ENCODE measurements at regions not wholly inside any gene's neighbourhood (a gene's known extent, or its start where the extent isn't known, plus 50 kb on each side); places are given as distances from the start of the nearest gene placed in this dataset.

GRCh38 chr9:104276709-104277245, 182.7 kb downstream of the SMC2 start:
- Histone ChIP-seq H3F3A (ENCODE audit: insufficient read depth) (no peaks in the 10 kb centered on the region), H3K9me2 (replicated peaks; ENCODE audit: insufficient read depth, low read length) (no peaks in the 10 kb centered on the region), H3K79me2 (ENCODE audit: insufficient read depth, low read length) (no peaks in the 10 kb centered on the region), H3K4me3 (ENCODE audit: insufficient read depth, low read length, poor library complexity, severe bottlenecking) (no peak overlapping the region), H3K9ac (ENCODE audit: low read length) (no peak overlapping the region), H3K27ac (ENCODE audit: low read depth, low read length) (no peak overlapping the region), H3K36me3 (ENCODE audit: low read length) (no peaks in the 10 kb centered on the region), H3K27me3 (ENCODE audit: low read length) (no peaks in the 10 kb centered on the region), H4K20me1 (ENCODE audit: low read depth, low read length) (no peaks in the 10 kb centered on the region), H3K9me3 (ENCODE audit: insufficient read depth, low read length) (no peaks in the 10 kb centered on the region), H2AFZ (ENCODE audit: low read depth, low read length, severe bottlenecking) (no peak overlapping the region), H3K4me2 (ENCODE audit: low read depth, low read length, poor library complexity, severe bottlenecking) (no peak overlapping the region)
- TF ChIP-seq CTCF (IDR thresholded peaks at IDR 0.05; ENCODE audit: insufficient read depth, low read length, poor library complexity, severe bottlenecking), result no peak
- TF ChIP-seq EZH2phosphoT487 (conservative IDR thresholded peaks at IDR 0.05; ENCODE audit: low read length), result no peak

GRCh38 chr9:104278929-104279496, 184.9 kb downstream of the SMC2 start:
- H3K36me3 ChIP-seq (ENCODE audit: low read length), result no peaks in the 10 kb centered on the region
- no peaks in the 10 kb centered on the region for H3F3A ChIP-seq (ENCODE audit: insufficient read depth)
- no peak overlapping the region for H2AFZ ChIP-seq (ENCODE audit: low read depth, low read length, severe bottlenecking)
- H3K4me3 ChIP-seq (ENCODE audit: insufficient read depth, low read length, poor library complexity, severe bottlenecking), result no peak overlapping the region
- H3K27me3 ChIP-seq (ENCODE audit: low read length), result no peaks in the 10 kb centered on the region
- H3K9ac ChIP-seq (ENCODE audit: low read length), result no peak overlapping the region
- H3K27ac ChIP-seq (ENCODE audit: low read depth, low read length), result no peak overlapping the region
- H3K79me2 ChIP-seq (ENCODE audit: insufficient read depth, low read length), result no peaks in the 10 kb centered on the region
- H4K20me1 ChIP-seq (ENCODE audit: low read depth, low read length), result no peaks in the 10 kb centered on the region
- H3K4me2 ChIP-seq (ENCODE audit: low read depth, low read length, poor library complexity, severe bottlenecking), result no peak overlapping the region
- no peaks in the 10 kb centered on the region for H3K9me2 ChIP-seq (replicated peaks; ENCODE audit: insufficient read depth, low read length)
- TF ChIP-seq EZH2phosphoT487 (conservative IDR thresholded peaks at IDR 0.05; ENCODE audit: low read length), result no peak
- TF ChIP-seq CTCF (IDR thresholded peaks at IDR 0.05; ENCODE audit: insufficient read depth, low read length, poor library complexity, severe bottlenecking), result no peak
- H3K9me3 ChIP-seq (ENCODE audit: insufficient read depth, low read length), result no peaks in the 10 kb centered on the region

- Histone ChIP-seq H3K27ac (ENCODE audit: low read depth, low read length) (no peak overlapping the region), H3K4me3 (ENCODE audit: insufficient read depth, low read length, poor library complexity, severe bottlenecking) (no peak overlapping the region), H3K9me3 (ENCODE audit: insufficient read depth, low read length) (no peaks in the 10 kb centered on the region), H3K9ac (ENCODE audit: low read length) (no peak overlapping the region), H3F3A (ENCODE audit: insufficient read depth) (no peaks in the 10 kb centered on the region), H3K27me3 (ENCODE audit: low read length) (no peaks in the 10 kb centered on the region), H3K4me2 (ENCODE audit: low read depth, low read length, poor library complexity, severe bottlenecking) (no peak overlapping the region), H3K79me2 (ENCODE audit: insufficient read depth, low read length) (no peaks in the 10 kb centered on the region), H4K20me1 (ENCODE audit: low read depth, low read length) (no peaks in the 10 kb centered on the region), H3K9me2 (replicated peaks; ENCODE audit: insufficient read depth, low read length) (no peaks in the 10 kb centered on the region), H2AFZ (ENCODE audit: low read depth, low read length, severe bottlenecking) (no peak overlapping the region), H3K36me3 (ENCODE audit: low read length) (no peaks in the 10 kb centered on the region)
- TF ChIP-seq EZH2phosphoT487 (conservative IDR thresholded peaks at IDR 0.05; ENCODE audit: low read length), result no peak
- TF ChIP-seq CTCF (IDR thresholded peaks at IDR 0.05; ENCODE audit: insufficient read depth, low read length, poor library complexity, severe bottlenecking), result no peak
Observed at GRCh38 chr9:104279535-104280177, 185.5 kb downstream of the SMC2 start.

All from SU-DHL-6 (cell line).